Non-pigmented ciliary epithelial cell (primary cell): ENCODE measurements at regions not wholly inside any gene's neighbourhood (a gene's known extent, or its start where the extent isn't known, plus 50 kb on each side); places are given as distances from the start of the nearest gene placed in this dataset.

Experiments
- DNase-seq: peaks from one replicate; pipeline ENCODE4 v3.0.0-alpha.2; 2010; ENCODE audit warnings: low read depth

- no peak for DNase-seq
These were observed 179.8 kb downstream of the FOXA2 start for GRCh38 chr20:22404419-22405170.

GRCh38 chr20:22403632-22404361 is 180.6 kb downstream of the FOXA2 start:
- no peak for DNase-seq

- no peak for DNase-seq
These were observed 181.2 kb downstream of the FOXA2 start for GRCh38 chr20:22403022-22403631.

- DNase-seq: no peak
These were observed 181.8 kb downstream of the FOXA2 start for GRCh38 chr20:22402550-22402949.

- no peak for DNase-seq
These were observed 183.9 kb downstream of the FOXA2 start for GRCh38 chr20:22400440-22400839.

GRCh38 chr20:22394583-22394982 is 189.8 kb downstream of the FOXA2 start:
- DNase-seq: no peak

- no peak for DNase-seq
These were observed 193.8 kb downstream of the FOXA2 start for GRCh38 chr20:22390543-22390903.

GRCh38 chr20:22389836-22390542 is 194.4 kb downstream of the FOXA2 start:
- no peak for DNase-seq

- DNase-seq: no peak
These were observed 196.9 kb downstream of the FOXA2 start for GRCh38 chr20:22387452-22387851.

- DNase-seq: no peak
These were observed 198.1 kb downstream of the FOXA2 start for GRCh38 chr20:22386306-22386623.

GRCh38 chr20:22385602-22386305 is 198.6 kb downstream of the FOXA2 start:
- DNase-seq: no peak

GRCh38 chr20:22384978-22385377 is 199.4 kb downstream of the FOXA2 start:
- DNase-seq: no peak

GRCh38 chr20:22383156-22383555 is 201.2 kb downstream of the FOXA2 start:
- DNase-seq: no peak

GRCh38 chr20:22382742-22383141 is 201.6 kb downstream of the FOXA2 start:
- no peak for DNase-seq

- no peak for DNase-seq
These were observed 202.5 kb downstream of the FOXA2 start for GRCh38 chr20:22381812-22382416.

GRCh38 chr20:22379472-22379871 is 204.9 kb downstream of the FOXA2 start:
- no peak for DNase-seq

GRCh38 chr20:22374678-22375590 is 209.4 kb downstream of the FOXA2 start:
- DNase-seq: no peak

GRCh38 chr20:22374066-22374465 is 210.3 kb downstream of the FOXA2 start:
- DNase-seq: no peak

- DNase-seq: no peak
These were observed 211.0 kb downstream of the FOXA2 start for GRCh38 chr20:22373164-22373895.

GRCh38 chr20:22371843-22372242 is 212.5 kb downstream of the FOXA2 start:
- no peak for DNase-seq
